Loucy (cell line): ENCODE measurements at regions not wholly inside any gene's neighbourhood (a gene's known extent, or its start where the extent isn't known, plus 50 kb on each side); places are given as distances from the start of the nearest gene placed in this dataset.

ENCODE experiments used
- CTCF ChIP-seq: fragments of 200-600 bp; sonication (generic); conservative IDR thresholded peaks from 2 replicates; pipeline ENCODE4 v1.5.1; 2014; ENCODE audit warnings: mild to moderate bottlenecking, antibody characterized with exemption, low read length
- EZH2phosphoT487 ChIP-seq: fragments of 200-600 bp; IDR thresholded peaks from 2 replicates; pipeline ENCODE4 v1.6.1; 2018; ENCODE audit warnings: antibody characterized with exemption, mild to moderate bottlenecking, moderate library complexity, borderline replicate concordance

- TF ChIP-seq CTCF (no peak), EZH2phosphoT487 (no peak)
Observed at GRCh38 chr9:71323357-71323756, 201.9 kb upstream of the TRPM3 start.
